ENCODE measurements at regions not wholly inside any gene's neighbourhood (a gene's known extent, or its start where the extent isn't known, plus 50 kb on each side); places are given as distances from the start of the nearest gene placed in this dataset.

GRCh38 chr2:128624956-128625355 is 306.3 kb upstream of the HS6ST1 start:
- no peak for DNase-seq (ENCODE audit: low read depth)

GRCh38 chr2:128625421-128625820 is 306.8 kb upstream of the HS6ST1 start:
- no peak for DNase-seq (ENCODE audit: low read depth)

GRCh38 chr2:128625963-128626759 is 307.5 kb upstream of the HS6ST1 start:
- no peak for DNase-seq (ENCODE audit: low read depth)

GRCh38 chr2:128626760-128627511 is 308.3 kb upstream of the HS6ST1 start:
- no peak for DNase-seq (ENCODE audit: low read depth)

- no peak for DNase-seq (ENCODE audit: low read depth)
Observed at GRCh38 chr2:128628206-128628605, 309.5 kb upstream of the HS6ST1 start.

- no peak for DNase-seq (ENCODE audit: low read depth)
Observed at GRCh38 chr2:128628996-128629395, 310.3 kb upstream of the HS6ST1 start.

- no peak for DNase-seq (ENCODE audit: low read depth)
Observed at GRCh38 chr2:128630974-128631697, 312.5 kb upstream of the HS6ST1 start.

- DNase-seq (ENCODE audit: low read depth): no peak
Observed at GRCh38 chr2:128631698-128632500, 313.2 kb upstream of the HS6ST1 start.

- no peak for DNase-seq (ENCODE audit: low read depth)
Observed at GRCh38 chr2:128632501-128632800, 313.8 kb upstream of the HS6ST1 start.

- no peak for DNase-seq (ENCODE audit: low read depth)
Observed at GRCh38 chr2:128633501-128633900, 314.8 kb upstream of the HS6ST1 start.

- DNase-seq (ENCODE audit: low read depth): no peak
Observed at GRCh38 chr2:128635361-128635900, 316.8 kb upstream of the HS6ST1 start.

GRCh38 chr2:128636802-128637147 is 318.1 kb upstream of the HS6ST1 start:
- no peak for DNase-seq (ENCODE audit: low read depth)

GRCh38 chr2:128637481-128638155 is 318.9 kb upstream of the HS6ST1 start:
- DNase-seq (ENCODE audit: low read depth): no peak

- no peak for DNase-seq (ENCODE audit: low read depth)
Observed at GRCh38 chr2:128638341-128639119, 319.9 kb upstream of the HS6ST1 start.

GRCh38 chr2:128639120-128639477 is 320.4 kb upstream of the HS6ST1 start:
- no peak for DNase-seq (ENCODE audit: low read depth)

- DNase-seq (ENCODE audit: low read depth): no peak
Observed at GRCh38 chr2:128639693-128640092, 321.0 kb upstream of the HS6ST1 start.

GRCh38 chr2:128640166-128640844 is 321.6 kb upstream of the HS6ST1 start:
- DNase-seq (ENCODE audit: low read depth): no peak

GRCh38 chr2:128640845-128641360 is 322.2 kb upstream of the HS6ST1 start:
- DNase-seq (ENCODE audit: low read depth): no peak
